GM12878 (cell line): ENCODE measurements at regions not wholly inside any gene's neighbourhood (a gene's known extent, or its start where the extent isn't known, plus 50 kb on each side); places are given as distances from the start of the nearest gene placed in this dataset.

ENCODE experiments used
- EP300 ChIP-seq, 2 experiments: fragments of 150-350 bp in 1 of 2; IDR thresholded peaks; 2 replicates each; pipeline ENCODE4 v1.6.1; 2011 to 2012; ENCODE audit warnings: low read depth in 2 of 2, low read length in 2 of 2, borderline replicate concordance in 1 of 2, improper control_type of control experiment in 1 of 2, inconsistent platforms in 1 of 2; ENCODE audit not compliant: control insufficient read depth in 1 of 2
- EZH2 ChIP-seq: IDR thresholded peaks from 2 replicates; pipeline ENCODE4 v1.6.1; 2012; ENCODE audit warnings: low read depth, mild to moderate bottlenecking, control low read depth, inconsistent platforms, low read length, borderline replicate concordance; ENCODE audit not compliant: control insufficient read depth
- LARP7 ChIP-seq: fragments of 450-650 bp; IDR thresholded peaks from 2 replicates; pipeline ENCODE4 v1.6.1; 2017; ENCODE audit warnings: mild to moderate bottlenecking
- MTA3 ChIP-seq: IDR thresholded peaks from 2 replicates; pipeline ENCODE4 v1.6.1; 2012; ENCODE audit warnings: low read length, inconsistent platforms, borderline replicate concordance
- MXI1 ChIP-seq: fragments of 150-350 bp; IDR thresholded peaks from 2 replicates; pipeline ENCODE4 v1.6.1; 2011; ENCODE audit warnings: low read depth, mild to moderate bottlenecking, inconsistent platforms, low read length, improper control_type of control experiment
- NR2C2 ChIP-seq: IDR thresholded peaks from 2 replicates; pipeline ENCODE4 v1.6.1; 2011; ENCODE audit warnings: borderline replicate concordance, low read depth; ENCODE audit not compliant: control insufficient read depth, insufficient read length
- PML ChIP-seq: IDR thresholded peaks from 2 replicates; pipeline ENCODE4 v1.6.1; 2012; ENCODE audit warnings: low read length, inconsistent platforms
- SUZ12 ChIP-seq: fragments of 200-600 bp; sonication (generic); IDR thresholded peaks from one replicate; pipeline ENCODE4 v1.6.1; 2018; ENCODE audit warnings: antibody characterized with exemption, mild to moderate bottlenecking; ENCODE audit not compliant: unreplicated experiment
- TAF1 ChIP-seq: IDR thresholded peaks from 2 replicates; pipeline ENCODE4 v1.6.1; 2011; ENCODE audit warnings: mild to moderate bottlenecking, low read depth, low read length, borderline replicate concordance
- TCF7 ChIP-seq: IDR thresholded peaks from 2 replicates; pipeline ENCODE4 v1.6.1; 2014; ENCODE audit warnings: antibody characterized with exemption, borderline replicate concordance
- ZZZ3 ChIP-seq: IDR thresholded peaks from 2 replicates; pipeline ENCODE4 v1.6.1; 2011; ENCODE audit warnings: low read depth; ENCODE audit not compliant: control insufficient read depth, insufficient read length
- TF ChIP-seq, protein P1 (sequence below), 3 experiments: IDR thresholded peaks in 2 of 3; conservative IDR thresholded peaks in 1 of 3; 2 replicates each; pipeline ENCODE4 v1.5.1; 2011; ENCODE audit warnings: low read depth in 3 of 3, low read length in 3 of 3, mild to moderate bottlenecking in 3 of 3, control low read depth in 2 of 3, moderate library complexity in 2 of 3, inconsistent platforms in 1 of 3, mixed read lengths in 1 of 3; ENCODE audit not compliant: control insufficient read depth in 2 of 3, insufficient read depth in 1 of 3; ENCODE audit errors: extremely low read depth in 1 of 3
- TF ChIP-seq, protein P2 (sequence below): IDR thresholded peaks from 2 replicates; pipeline ENCODE4 v1.6.1; 2012; ENCODE audit warnings: mild to moderate bottlenecking, low read depth, low read length

DNA sequence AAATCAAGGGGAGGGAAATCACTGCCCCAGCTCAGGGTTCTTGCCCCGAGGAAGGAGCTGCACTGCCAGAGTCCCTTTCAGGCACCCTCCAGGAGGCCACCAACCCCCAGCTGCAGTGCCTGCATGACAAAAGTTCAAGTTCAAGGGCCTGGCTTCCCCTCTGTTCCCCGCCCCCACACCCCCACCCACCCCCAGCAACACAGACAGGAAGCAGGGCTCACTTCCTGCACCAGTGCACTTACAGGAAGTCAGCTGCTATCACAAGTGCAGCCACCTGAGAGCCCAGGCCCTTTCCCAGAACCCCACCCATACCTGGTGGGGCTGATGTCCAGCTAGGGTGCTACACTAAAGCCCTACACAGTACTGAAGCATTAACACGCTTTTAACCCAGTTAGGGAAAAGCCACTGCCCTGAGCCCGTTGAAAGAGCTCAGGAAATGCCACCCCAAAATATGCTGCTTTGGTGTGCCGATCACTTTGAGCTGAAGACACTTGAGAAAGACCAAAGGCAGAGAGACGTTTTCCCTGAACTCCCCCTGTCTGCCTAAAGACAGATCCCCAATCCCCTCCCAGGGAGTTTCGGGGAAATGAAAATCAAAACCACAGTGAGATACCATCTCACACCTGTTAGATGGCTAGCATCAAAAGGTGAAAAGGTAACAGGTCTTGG lies 109.9 kb upstream of the CAB39 start:
- TF ChIP-seq MTA3: 0 out of 2 replicates have a peak, but pooled peaks have one; percentile 23
- no peak for TF ChIP-seq SUZ12
- TF ChIP-seq, protein P1, sequence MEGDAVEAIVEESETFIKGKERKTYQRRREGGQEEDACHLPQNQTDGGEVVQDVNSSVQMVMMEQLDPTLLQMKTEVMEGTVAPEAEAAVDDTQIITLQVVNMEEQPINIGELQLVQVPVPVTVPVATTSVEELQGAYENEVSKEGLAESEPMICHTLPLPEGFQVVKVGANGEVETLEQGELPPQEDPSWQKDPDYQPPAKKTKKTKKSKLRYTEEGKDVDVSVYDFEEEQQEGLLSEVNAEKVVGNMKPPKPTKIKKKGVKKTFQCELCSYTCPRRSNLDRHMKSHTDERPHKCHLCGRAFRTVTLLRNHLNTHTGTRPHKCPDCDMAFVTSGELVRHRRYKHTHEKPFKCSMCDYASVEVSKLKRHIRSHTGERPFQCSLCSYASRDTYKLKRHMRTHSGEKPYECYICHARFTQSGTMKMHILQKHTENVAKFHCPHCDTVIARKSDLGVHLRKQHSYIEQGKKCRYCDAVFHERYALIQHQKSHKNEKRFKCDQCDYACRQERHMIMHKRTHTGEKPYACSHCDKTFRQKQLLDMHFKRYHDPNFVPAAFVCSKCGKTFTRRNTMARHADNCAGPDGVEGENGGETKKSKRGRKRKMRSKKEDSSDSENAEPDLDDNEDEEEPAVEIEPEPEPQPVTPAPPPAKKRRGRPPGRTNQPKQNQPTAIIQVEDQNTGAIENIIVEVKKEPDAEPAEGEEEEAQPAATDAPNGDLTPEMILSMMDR (IDR thresholded peaks at IDR 0.05 in 2 of 3, conservative IDR thresholded peaks at IDR 0.05 in 1 of 3; ENCODE audit: control insufficient read depth in 2 of 3, extremely low read depth in 1 of 3, insufficient read depth in 1 of 3, low read depth in 3 of 3, low read length in 3 of 3): no peak
- TF ChIP-seq ZZZ3: no peak
- TF ChIP-seq, protein P2, sequence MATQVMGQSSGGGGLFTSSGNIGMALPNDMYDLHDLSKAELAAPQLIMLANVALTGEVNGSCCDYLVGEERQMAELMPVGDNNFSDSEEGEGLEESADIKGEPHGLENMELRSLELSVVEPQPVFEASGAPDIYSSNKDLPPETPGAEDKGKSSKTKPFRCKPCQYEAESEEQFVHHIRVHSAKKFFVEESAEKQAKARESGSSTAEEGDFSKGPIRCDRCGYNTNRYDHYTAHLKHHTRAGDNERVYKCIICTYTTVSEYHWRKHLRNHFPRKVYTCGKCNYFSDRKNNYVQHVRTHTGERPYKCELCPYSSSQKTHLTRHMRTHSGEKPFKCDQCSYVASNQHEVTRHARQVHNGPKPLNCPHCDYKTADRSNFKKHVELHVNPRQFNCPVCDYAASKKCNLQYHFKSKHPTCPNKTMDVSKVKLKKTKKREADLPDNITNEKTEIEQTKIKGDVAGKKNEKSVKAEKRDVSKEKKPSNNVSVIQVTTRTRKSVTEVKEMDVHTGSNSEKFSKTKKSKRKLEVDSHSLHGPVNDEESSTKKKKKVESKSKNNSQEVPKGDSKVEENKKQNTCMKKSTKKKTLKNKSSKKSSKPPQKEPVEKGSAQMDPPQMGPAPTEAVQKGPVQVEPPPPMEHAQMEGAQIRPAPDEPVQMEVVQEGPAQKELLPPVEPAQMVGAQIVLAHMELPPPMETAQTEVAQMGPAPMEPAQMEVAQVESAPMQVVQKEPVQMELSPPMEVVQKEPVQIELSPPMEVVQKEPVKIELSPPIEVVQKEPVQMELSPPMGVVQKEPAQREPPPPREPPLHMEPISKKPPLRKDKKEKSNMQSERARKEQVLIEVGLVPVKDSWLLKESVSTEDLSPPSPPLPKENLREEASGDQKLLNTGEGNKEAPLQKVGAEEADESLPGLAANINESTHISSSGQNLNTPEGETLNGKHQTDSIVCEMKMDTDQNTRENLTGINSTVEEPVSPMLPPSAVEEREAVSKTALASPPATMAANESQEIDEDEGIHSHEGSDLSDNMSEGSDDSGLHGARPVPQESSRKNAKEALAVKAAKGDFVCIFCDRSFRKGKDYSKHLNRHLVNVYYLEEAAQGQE: no peak
- peak; percentile 59; the same call in 1 of the 2 replicates for TF ChIP-seq TAF1
- TF ChIP-seq LARP7: peak; percentile 50; the same call in 1 of the 2 replicates
- no peak for TF ChIP-seq EZH2
- no peak for TF ChIP-seq MXI1
- TF ChIP-seq PML: peak; percentile 41; the same call in 1 of the 2 replicates
- no peak for TF ChIP-seq TCF7
- TF ChIP-seq EP300 (IDR thresholded peaks at IDR 0.05; ENCODE audit: borderline replicate concordance in 1 of 2, control insufficient read depth in 1 of 2, low read depth in 2 of 2, low read length in 2 of 2): no peak
- TF ChIP-seq NR2C2: no peak
